ENCODE measurements at regions not wholly inside any gene's neighbourhood (a gene's known extent, or its start where the extent isn't known, plus 50 kb on each side); places are given as distances from the start of the nearest gene placed in this dataset.
A peak's percentile ranks its signal among the peaks of the same experiment; 100 is the strongest.

DNA sequence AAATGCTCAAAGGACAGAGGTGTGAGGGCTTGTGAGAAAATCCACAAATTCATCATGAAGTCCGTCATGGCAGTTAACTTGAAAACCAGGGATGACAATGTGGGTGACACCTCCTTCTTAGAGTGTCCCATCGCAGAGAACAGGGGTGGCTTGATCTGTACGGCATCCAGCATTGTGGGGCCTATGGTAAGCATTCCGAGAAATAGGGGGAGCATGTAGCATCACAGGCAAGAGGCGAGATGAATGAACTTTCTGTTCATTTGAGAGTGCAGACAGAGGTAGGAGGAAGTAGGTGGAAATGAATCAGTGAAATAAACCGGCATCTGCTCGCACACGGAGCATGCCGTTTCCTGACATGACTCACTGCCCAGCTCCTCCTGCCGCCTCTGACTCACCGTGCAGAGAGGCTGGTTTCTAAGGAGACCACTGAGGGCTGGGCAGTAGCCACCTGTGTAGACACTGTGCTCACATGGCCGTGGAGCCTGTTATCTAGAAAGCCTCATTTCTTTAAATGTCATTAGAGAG, 339.0 kb downstream of the RFC3 start (continued):
- TF ChIP-seq SP1 (IDR thresholded peaks at IDR 0.05; ENCODE audit: low read depth) (peak; percentile 77), RAD21 (IDR thresholded peaks at IDR 0.05; ENCODE audit: low read depth) (no peak)

DNA sequence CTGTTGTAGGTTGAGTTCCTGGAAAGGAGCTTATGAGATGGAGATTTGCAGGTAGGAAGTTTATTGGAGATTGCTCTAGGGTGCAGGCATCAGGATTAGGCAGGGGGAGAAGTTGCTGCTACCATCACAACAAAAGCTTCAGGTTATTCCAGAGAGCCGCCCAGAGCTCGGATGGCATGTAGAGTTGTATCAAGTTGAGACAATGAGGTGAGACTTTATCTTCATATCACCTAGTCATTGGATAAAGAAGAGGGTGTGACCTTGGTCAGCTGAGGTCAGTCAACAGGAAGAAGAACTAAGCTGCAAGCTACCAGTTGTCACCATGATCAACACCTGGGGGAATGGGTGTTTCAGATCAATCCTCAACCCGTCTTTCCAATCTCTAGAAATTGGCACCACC, 342.0 kb downstream of the RFC3 start:
- DNase-seq (ENCODE audit: low read depth, low spot score): no peak
- RAD21 ChIA-PET (ENCODE audit: low non-redundant PET in 1 of 2, low total read pairs in 2 of 2, uncharacterized antibody in 2 of 2, unreplicated experiment in 2 of 2): no interaction called here
- no peaks in the 10 kb centered on the region for H3K27me3 ChIP-seq (ENCODE audit: insufficient read depth, low read length)
- no peak overlapping the region for H3K9ac ChIP-seq (ENCODE audit: low read length)
- H3K4me2 ChIP-seq (ENCODE audit: low read length): no peak overlapping the region
- POLR2A ChIA-PET: no interaction called here
- no peaks in the 10 kb centered on the region for H3K9me3 ChIP-seq (ENCODE audit: control insufficient read depth in 1 of 2, insufficient read depth in 1 of 2, low read depth in 1 of 2, low read length in 2 of 2)
- BruUV-seq (replicated peaks): no TSS peak
- ATAC-seq: no peak
- intact Hi-C loops (cut with micrococcal nuclease): loop anchor here (5.0 kb wide), 1 partner anchor 343 kb away; the partner anchor contains the start of gene RFC3
- no peaks in the 10 kb centered on the region for H3K9me2 ChIP-seq (ENCODE audit: insufficient read depth)
- TF ChIP-seq SP1 (IDR thresholded peaks at IDR 0.05; ENCODE audit: low read depth): no peak
- TF ChIP-seq ZFX (IDR thresholded peaks at IDR 0.05): no peak
- TF ChIP-seq FOSL1 (IDR thresholded peaks at IDR 0.05; ENCODE audit: low read depth): no peak
- no peak for TF ChIP-seq ELF1 (IDR thresholded peaks at IDR 0.05; ENCODE audit: borderline replicate concordance, low read depth)
- H3K4me3 ChIP-seq (replicated peaks in 1 of 2; ENCODE audit: low read depth in 1 of 2, low read length in 2 of 2): no peak overlapping the region
- no peaks in the 10 kb centered on the region for H3K79me2 ChIP-seq (ENCODE audit: insufficient read depth, low read length)
- H3K36me3 ChIP-seq (ENCODE audit: control insufficient read depth in 1 of 2, insufficient read depth in 2 of 2, low read length in 2 of 2): no peaks in the 10 kb centered on the region
- CTCF ChIA-PET: no interaction called here
- no peaks in the 10 kb centered on the region for H4K20me1 ChIP-seq (ENCODE audit: insufficient read depth)
- H2AFZ ChIP-seq (ENCODE audit: low read depth, low read length, poor library complexity, severe bottlenecking): no peak overlapping the region
- H3K27ac ChIP-seq (ENCODE audit: low read depth, low read length): no peak overlapping the region
- peaks cover 23 to 36% of the 10 kb centered on the region in 2 experiments for H3K4me1 ChIP-seq (ENCODE audit: control insufficient read depth in 1 of 2, insufficient read depth in 2 of 2, low read length in 2 of 2)

DNA sequence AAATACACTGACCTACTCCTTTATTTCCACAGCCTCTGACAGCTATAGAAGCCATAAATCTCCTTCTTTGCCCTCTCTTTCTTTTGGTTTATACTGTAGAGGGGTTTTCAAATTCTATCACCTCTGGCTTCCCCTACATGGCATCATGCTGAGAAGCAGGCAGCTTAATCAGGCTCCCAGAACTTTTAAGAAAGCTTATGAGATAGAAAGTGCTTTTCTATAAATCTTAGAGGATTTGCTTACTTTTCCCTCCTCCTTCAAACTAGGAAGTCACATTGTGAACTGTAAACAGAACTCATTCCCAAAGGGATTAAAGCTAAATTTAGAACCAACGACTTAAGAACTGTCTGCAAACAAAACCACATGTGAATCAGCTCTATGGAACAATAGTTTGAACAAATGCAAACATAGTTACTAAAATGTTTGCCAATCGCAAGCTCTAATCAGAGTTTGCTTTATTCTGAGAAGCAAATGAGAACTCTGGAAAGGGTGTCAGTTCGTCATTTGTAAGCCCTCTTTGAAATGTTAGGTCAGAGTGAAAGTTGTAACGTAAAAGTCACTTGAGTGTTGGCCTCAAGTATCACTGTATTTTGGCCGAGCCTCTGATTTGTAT, 344.1 kb downstream of the RFC3 start:
- ChIA-PET RAD21 (ENCODE audit: low non-redundant PET in 1 of 2, low total read pairs in 2 of 2, uncharacterized antibody in 2 of 2, unreplicated experiment in 2 of 2) (no interaction called here), CTCF (no interaction called here), POLR2A (no interaction called here)
- Histone ChIP-seq H3K4me1 (ENCODE audit: control insufficient read depth in 1 of 2, insufficient read depth in 2 of 2, low read length in 2 of 2) (peaks cover 8 to 15% of the 10 kb centered on the region in 2 experiments), H3K4me3 (replicated peaks in 1 of 2; ENCODE audit: low read depth in 1 of 2, low read length in 2 of 2) (no peak overlapping the region), H3K9me2 (ENCODE audit: insufficient read depth) (no peaks in the 10 kb centered on the region), H3K36me3 (ENCODE audit: control insufficient read depth in 1 of 2, insufficient read depth in 2 of 2, low read length in 2 of 2) (no peaks in the 10 kb centered on the region), H3K4me2 (ENCODE audit: low read length) (no peak overlapping the region), H3K27me3 (ENCODE audit: insufficient read depth, low read length) (no peaks in the 10 kb centered on the region), H4K20me1 (ENCODE audit: insufficient read depth) (no peaks in the 10 kb centered on the region), H3K27ac (ENCODE audit: low read depth, low read length) (no peak overlapping the region), H2AFZ (ENCODE audit: low read depth, low read length, poor library complexity, severe bottlenecking) (no peak overlapping the region), H3K79me2 (ENCODE audit: insufficient read depth, low read length) (no peaks in the 10 kb centered on the region), H3K9me3 (ENCODE audit: control insufficient read depth in 1 of 2, insufficient read depth in 1 of 2, low read depth in 1 of 2, low read length in 2 of 2) (no peaks in the 10 kb centered on the region), H3K9ac (ENCODE audit: low read length) (no peak overlapping the region)
- ATAC-seq (no peak), DNase-seq (ENCODE audit: low read depth, low spot score) (no peak)
- no peak for TF ChIP-seq ZNF274 (IDR thresholded peaks at IDR 0.05; ENCODE audit: low read depth, low read length)
- no peak for TF ChIP-seq TCF7L2 (IDR thresholded peaks at IDR 0.05; ENCODE audit: borderline replicate concordance, extremely low read depth, insufficient read depth, insufficient read length)
- TF ChIP-seq EGR1 (IDR thresholded peaks at IDR 0.05; ENCODE audit: low read depth): no peak
- TF ChIP-seq CEBPB (IDR thresholded peaks at IDR 0.05; ENCODE audit: low read depth): no peak
- no peak for TF ChIP-seq EZH2phosphoT487 (IDR thresholded peaks at IDR 0.05; ENCODE audit: borderline replicate concordance)
- TF ChIP-seq SP1 (IDR thresholded peaks at IDR 0.05; ENCODE audit: low read depth): no peak
- TF ChIP-seq EZH2 (IDR thresholded peaks at IDR 0.05): no peak
- TF ChIP-seq, protein P1, sequence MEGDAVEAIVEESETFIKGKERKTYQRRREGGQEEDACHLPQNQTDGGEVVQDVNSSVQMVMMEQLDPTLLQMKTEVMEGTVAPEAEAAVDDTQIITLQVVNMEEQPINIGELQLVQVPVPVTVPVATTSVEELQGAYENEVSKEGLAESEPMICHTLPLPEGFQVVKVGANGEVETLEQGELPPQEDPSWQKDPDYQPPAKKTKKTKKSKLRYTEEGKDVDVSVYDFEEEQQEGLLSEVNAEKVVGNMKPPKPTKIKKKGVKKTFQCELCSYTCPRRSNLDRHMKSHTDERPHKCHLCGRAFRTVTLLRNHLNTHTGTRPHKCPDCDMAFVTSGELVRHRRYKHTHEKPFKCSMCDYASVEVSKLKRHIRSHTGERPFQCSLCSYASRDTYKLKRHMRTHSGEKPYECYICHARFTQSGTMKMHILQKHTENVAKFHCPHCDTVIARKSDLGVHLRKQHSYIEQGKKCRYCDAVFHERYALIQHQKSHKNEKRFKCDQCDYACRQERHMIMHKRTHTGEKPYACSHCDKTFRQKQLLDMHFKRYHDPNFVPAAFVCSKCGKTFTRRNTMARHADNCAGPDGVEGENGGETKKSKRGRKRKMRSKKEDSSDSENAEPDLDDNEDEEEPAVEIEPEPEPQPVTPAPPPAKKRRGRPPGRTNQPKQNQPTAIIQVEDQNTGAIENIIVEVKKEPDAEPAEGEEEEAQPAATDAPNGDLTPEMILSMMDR (IDR thresholded peaks at IDR 0.05 in 2 of 3, conservative IDR thresholded peaks at IDR 0.05 in 1 of 3; ENCODE audit: borderline replicate concordance in 1 of 3, insufficient read depth in 1 of 3, low read depth in 2 of 3, low read length in 2 of 3): no peak
- TF ChIP-seq JUND (IDR thresholded peaks at IDR 0.05): no peak
- TF ChIP-seq POLR2AphosphoS5 (IDR thresholded peaks at IDR 0.05; ENCODE audit: low read depth, low read length): no peak
- TF ChIP-seq POLR2A (IDR thresholded peaks at IDR 0.05; ENCODE audit: borderline replicate concordance, extremely low read depth, insufficient read depth, insufficient read length): no peak
- no peak for TF ChIP-seq SIN3A (IDR thresholded peaks at IDR 0.05; ENCODE audit: low read depth)
- TF ChIP-seq, protein P2, sequence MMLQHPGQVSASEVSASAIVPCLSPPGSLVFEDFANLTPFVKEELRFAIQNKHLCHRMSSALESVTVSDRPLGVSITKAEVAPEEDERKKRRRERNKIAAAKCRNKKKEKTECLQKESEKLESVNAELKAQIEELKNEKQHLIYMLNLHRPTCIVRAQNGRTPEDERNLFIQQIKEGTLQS (IDR thresholded peaks at IDR 0.05): no peak
- intact Hi-C loops (cut with micrococcal nuclease): no loop called here
- no TSS peak for BruUV-seq (replicated peaks)
